Panc1 (cell line): ENCODE measurements at regions not wholly inside any gene's neighbourhood (a gene's known extent, or its start where the extent isn't known, plus 50 kb on each side); places are given as distances from the start of the nearest gene placed in this dataset.

Experiments used
- ATAC-seq: fragments of 200-7000 bp; cut with Tn5 transposase; 2 replicates; pipeline ENCODE4 v1.9.1; 2020; ENCODE audit warnings: mild to moderate bottlenecking, moderate library complexity
- BruUV-seq: library from RNA; stranded (reverse); fragments of 400-500 nt; replicated peaks from 2 replicates; lab custom pipeline; 2021; lab: Mats Ljungman, UMichigan
- CTCF ChIA-PET: fragments of 300-600 bp; sonication (Branson Sonifier 250); formaldehyde crosslinking; loops from one replicate; lab custom pipeline; 2022; ENCODE audit warnings: antibody characterized with exemption; lab: Charles Lee
- POLR2A ChIA-PET: fragments of 300-600 bp; sonication (Branson Sonifier 250); formaldehyde crosslinking; loops from one replicate; lab custom pipeline; 2022; ENCODE audit warnings: antibody characterized with exemption; lab: Charles Lee
- DNase-seq: peaks from one replicate; pipeline ENCODE4 v3.0.0-alpha.2; 2010; ENCODE audit warnings: low read depth, low spot score
- H3K27ac ChIP-seq: 2 replicates; pipeline ENCODE4 v1.5.1; 2011; ENCODE audit warnings: mild to moderate bottlenecking, low read length, inconsistent platforms
- H3K27me3 ChIP-seq: fragments of 200-500 bp; sonication (Bioruptor generic); 2 replicates; pipeline ENCODE4 v1.6.0; 2014; ENCODE audit warnings: low read length, inconsistent platforms; ENCODE audit not compliant: control insufficient read depth, insufficient read depth
- H3K36me3 ChIP-seq: fragments of 200-500 bp; sonication (Bioruptor generic); 2 replicates; pipeline ENCODE4 v1.5.1; 2014; ENCODE audit warnings: inconsistent platforms, mild to moderate bottlenecking, low read length, moderate library complexity; ENCODE audit not compliant: control insufficient read depth, insufficient read depth
- H3K4me1 ChIP-seq: 2 replicates; pipeline ENCODE4 v1.5.1; 2011; ENCODE audit warnings: inconsistent platforms, mild to moderate bottlenecking, low read length, moderate library complexity; ENCODE audit not compliant: control insufficient read depth, insufficient read depth
- H3K4me3 ChIP-seq, 2 experiments: 2 replicates each; pipeline ENCODE4 v1.5.1; 2011 to 2012; ENCODE audit warnings: low read depth in 2 of 2, low read length in 2 of 2, mild to moderate bottlenecking in 2 of 2, inconsistent platforms in 1 of 2, moderate library complexity in 1 of 2
- H3K9me3 ChIP-seq: fragments of 200-500 bp; sonication (Bioruptor generic); 2 replicates; pipeline ENCODE4 v1.5.1; 2014; ENCODE audit warnings: low read depth, mild to moderate bottlenecking, inconsistent platforms, low read length, moderate library complexity; ENCODE audit not compliant: control insufficient read depth, insufficient read depth
- CTCF ChIP-seq: fragments of 450-650 bp; IDR thresholded peaks from 2 replicates; pipeline ENCODE4 v1.5.1; 2017; ENCODE audit warnings: mild to moderate bottlenecking
- POLR2AphosphoS5 ChIP-seq: IDR thresholded peaks from 2 replicates; pipeline ENCODE4 v1.6.1; 2012; ENCODE audit warnings: mild to moderate bottlenecking, low read depth, low read length, moderate library complexity
- SIN3A ChIP-seq: IDR thresholded peaks from 2 replicates; pipeline ENCODE4 v1.6.1; 2012; ENCODE audit warnings: low read depth, mild to moderate bottlenecking, low read length, moderate library complexity, borderline replicate concordance; ENCODE audit not compliant: insufficient read depth
- TCF7L2 ChIP-seq: IDR thresholded peaks from 2 replicates; pipeline ENCODE4 v1.6.1; 2011; ENCODE audit warnings: mild to moderate bottlenecking, low read depth, low read length, inconsistent platforms
- in situ Hi-C: cut with HindIII; loops from 2 replicates; pipeline ENCODE4 v1.10.0; 2016; ENCODE audit warnings: low sequenced_read_pairs, low pct_unique_long_range_greater_than_20kb
- intact Hi-C: fragments of 100-400 bp; cut with micrococcal nuclease; formaldehyde crosslinking; loops from one replicate; pipeline ENCODE4 v1.10.0; 2022; ENCODE audit not compliant: unreplicated experiment
- TF ChIP-seq, protein P1 (sequence below), 2 experiments: IDR thresholded peaks; 2 replicates each; pipeline ENCODE4 v1.6.1; 2011 to 2012; ENCODE audit warnings: low read depth in 2 of 2, control low read depth in 1 of 2, low read length in 1 of 2, mild to moderate bottlenecking in 1 of 2, moderate library complexity in 1 of 2; ENCODE audit not compliant: insufficient read depth in 1 of 2

GRCh38 chr12:46609273-46609623, 216.5 kb downstream of the SLC38A4 start:
- ATAC-seq = no peak
- POLR2A ChIA-PET = interaction anchor here (0.6 kb wide), 1 partner anchor 381 kb away, joined by 6 read pairs; no protein-coding TSS in a partner anchor
- Histone ChIP-seq H3K27me3 (no peaks in the 10 kb centered on the region), H3K9me3 (no peaks in the 10 kb centered on the region; the same call in 1 of the 2 replicates), H3K4me3 (no peak overlapping the region), H3K36me3 (no peaks in the 10 kb centered on the region), H3K4me1 (no peaks in the 10 kb centered on the region), H3K27ac (peak overlapping the region; percentile 19; the same call in 1 of the 2 replicates)
- BruUV-seq = no TSS peak
- intact Hi-C loops (no loop called here), in situ Hi-C loops (no loop called here)
- TF ChIP-seq, protein P1, sequence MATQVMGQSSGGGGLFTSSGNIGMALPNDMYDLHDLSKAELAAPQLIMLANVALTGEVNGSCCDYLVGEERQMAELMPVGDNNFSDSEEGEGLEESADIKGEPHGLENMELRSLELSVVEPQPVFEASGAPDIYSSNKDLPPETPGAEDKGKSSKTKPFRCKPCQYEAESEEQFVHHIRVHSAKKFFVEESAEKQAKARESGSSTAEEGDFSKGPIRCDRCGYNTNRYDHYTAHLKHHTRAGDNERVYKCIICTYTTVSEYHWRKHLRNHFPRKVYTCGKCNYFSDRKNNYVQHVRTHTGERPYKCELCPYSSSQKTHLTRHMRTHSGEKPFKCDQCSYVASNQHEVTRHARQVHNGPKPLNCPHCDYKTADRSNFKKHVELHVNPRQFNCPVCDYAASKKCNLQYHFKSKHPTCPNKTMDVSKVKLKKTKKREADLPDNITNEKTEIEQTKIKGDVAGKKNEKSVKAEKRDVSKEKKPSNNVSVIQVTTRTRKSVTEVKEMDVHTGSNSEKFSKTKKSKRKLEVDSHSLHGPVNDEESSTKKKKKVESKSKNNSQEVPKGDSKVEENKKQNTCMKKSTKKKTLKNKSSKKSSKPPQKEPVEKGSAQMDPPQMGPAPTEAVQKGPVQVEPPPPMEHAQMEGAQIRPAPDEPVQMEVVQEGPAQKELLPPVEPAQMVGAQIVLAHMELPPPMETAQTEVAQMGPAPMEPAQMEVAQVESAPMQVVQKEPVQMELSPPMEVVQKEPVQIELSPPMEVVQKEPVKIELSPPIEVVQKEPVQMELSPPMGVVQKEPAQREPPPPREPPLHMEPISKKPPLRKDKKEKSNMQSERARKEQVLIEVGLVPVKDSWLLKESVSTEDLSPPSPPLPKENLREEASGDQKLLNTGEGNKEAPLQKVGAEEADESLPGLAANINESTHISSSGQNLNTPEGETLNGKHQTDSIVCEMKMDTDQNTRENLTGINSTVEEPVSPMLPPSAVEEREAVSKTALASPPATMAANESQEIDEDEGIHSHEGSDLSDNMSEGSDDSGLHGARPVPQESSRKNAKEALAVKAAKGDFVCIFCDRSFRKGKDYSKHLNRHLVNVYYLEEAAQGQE (IDR thresholded peaks at IDR 0.05; ENCODE audit: insufficient read depth in 1 of 2, low read depth in 2 of 2, low read length in 1 of 2) = no peak
- TF ChIP-seq SIN3A = no peak
- no peak for TF ChIP-seq CTCF
- no peak for TF ChIP-seq TCF7L2
- no peak for TF ChIP-seq POLR2AphosphoS5
- DNase-seq = no peak
- CTCF ChIA-PET = no interaction called here

DNA sequence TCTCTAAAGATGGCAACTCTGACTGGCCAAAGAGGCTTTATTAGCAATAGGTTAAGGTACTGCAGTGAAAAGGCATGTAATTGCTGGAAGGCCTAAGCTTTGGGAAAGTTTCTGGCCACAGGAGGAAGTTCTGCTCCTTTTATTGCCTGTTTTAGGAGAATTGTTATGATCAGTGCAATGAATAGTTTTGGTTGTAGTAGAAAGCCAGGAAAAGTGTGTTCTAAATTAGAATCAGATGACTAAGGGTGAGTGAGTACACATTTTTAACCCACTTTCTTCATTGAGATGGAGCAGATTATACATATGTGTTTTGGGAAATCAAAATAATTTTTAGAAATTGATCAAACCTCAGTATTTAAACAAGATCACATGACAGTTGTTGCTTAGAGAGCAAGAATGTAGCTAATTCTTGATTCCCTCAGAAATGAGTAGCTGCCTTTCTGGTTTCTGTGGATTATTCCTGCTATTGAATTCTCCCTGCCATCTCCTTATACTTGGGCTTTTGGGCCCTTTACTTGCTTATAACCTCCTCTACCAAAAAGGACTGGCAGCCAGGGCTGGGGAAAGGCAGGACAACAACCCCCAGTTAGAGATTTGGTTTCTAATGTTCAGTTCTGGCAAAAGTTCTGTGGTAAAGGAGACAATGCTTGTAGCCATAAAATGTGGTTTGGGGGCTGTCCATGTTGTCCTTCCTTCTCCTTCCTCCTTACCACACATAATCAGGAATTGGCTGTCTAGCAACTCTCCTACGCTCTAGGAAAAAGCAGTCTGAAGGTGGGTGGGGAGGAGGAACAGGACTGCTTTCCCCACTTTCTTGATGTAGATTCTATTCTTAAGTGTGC, 217.1 kb downstream of the SLC38A4 start:
- POLR2A ChIA-PET = interaction anchor here (0.6 kb wide), 1 partner anchor 381 kb away, joined by 6 read pairs; no protein-coding TSS in a partner anchor
- no peak for DNase-seq
- BruUV-seq = no TSS peak
- Histone ChIP-seq H3K4me3 (no peak overlapping the region), H3K27me3 (no peaks in the 10 kb centered on the region), H3K9me3 (no peaks in the 10 kb centered on the region; the same call in 1 of the 2 replicates), H3K4me1 (no peaks in the 10 kb centered on the region), H3K36me3 (no peaks in the 10 kb centered on the region), H3K27ac (peak overlapping the region; percentile 19; the same call in 1 of the 2 replicates)
- in situ Hi-C loops = no loop called here
- ATAC-seq = no peak; the same call in 1 of the 2 replicates
- intact Hi-C loops = no loop called here
- CTCF ChIA-PET = interaction anchor here (0.6 kb wide), 1 partner anchor 424 kb away, joined by 3 read pairs; no protein-coding TSS in a partner anchor
- TF ChIP-seq, protein P1 (IDR thresholded peaks at IDR 0.05; ENCODE audit: insufficient read depth in 1 of 2, low read depth in 2 of 2, low read length in 1 of 2) = no peak
- TF ChIP-seq POLR2AphosphoS5 = no peak
- no peak for TF ChIP-seq TCF7L2
- no peak for TF ChIP-seq SIN3A
- no peak for TF ChIP-seq CTCF
